ENCODE measurements at regions not wholly inside any gene's neighbourhood (a gene's known extent, or its start where the extent isn't known, plus 50 kb on each side); places are given as distances from the start of the nearest gene placed in this dataset.

DNA sequence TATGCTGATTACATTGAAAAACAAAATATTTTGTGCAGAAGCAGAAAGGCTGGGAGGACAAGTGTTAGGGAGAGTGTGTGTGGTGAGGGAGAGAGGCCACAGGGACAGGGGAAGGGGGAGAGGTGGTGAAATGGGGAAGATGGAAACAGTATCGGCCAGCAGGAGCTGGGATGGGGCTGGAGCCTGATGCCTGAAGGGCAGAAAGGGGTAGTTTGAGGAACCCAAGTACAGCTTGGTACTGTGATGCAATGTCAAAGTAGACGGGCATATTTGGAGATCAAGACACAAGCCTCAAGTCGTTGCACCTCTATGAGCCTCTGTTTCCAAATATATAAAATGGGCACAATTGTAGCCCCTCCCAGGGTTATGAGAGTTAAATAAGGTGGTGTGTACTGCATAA is 152.1 kb downstream of the LPIN1 start:
- no peak for TF ChIP-seq POLR2A (IDR thresholded peaks at IDR 0.05)
- TF ChIP-seq, protein P1, sequence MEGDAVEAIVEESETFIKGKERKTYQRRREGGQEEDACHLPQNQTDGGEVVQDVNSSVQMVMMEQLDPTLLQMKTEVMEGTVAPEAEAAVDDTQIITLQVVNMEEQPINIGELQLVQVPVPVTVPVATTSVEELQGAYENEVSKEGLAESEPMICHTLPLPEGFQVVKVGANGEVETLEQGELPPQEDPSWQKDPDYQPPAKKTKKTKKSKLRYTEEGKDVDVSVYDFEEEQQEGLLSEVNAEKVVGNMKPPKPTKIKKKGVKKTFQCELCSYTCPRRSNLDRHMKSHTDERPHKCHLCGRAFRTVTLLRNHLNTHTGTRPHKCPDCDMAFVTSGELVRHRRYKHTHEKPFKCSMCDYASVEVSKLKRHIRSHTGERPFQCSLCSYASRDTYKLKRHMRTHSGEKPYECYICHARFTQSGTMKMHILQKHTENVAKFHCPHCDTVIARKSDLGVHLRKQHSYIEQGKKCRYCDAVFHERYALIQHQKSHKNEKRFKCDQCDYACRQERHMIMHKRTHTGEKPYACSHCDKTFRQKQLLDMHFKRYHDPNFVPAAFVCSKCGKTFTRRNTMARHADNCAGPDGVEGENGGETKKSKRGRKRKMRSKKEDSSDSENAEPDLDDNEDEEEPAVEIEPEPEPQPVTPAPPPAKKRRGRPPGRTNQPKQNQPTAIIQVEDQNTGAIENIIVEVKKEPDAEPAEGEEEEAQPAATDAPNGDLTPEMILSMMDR (IDR thresholded peaks at IDR 0.05) = no peak
- TF ChIP-seq EP300 (IDR thresholded peaks at IDR 0.05) = no peak

Data from tibial nerve (tissue), 4 donors.